HFF-Myc (cell line): ENCODE measurements at regions not wholly inside any gene's neighbourhood (a gene's known extent, or its start where the extent isn't known, plus 50 kb on each side); places are given as distances from the start of the nearest gene placed in this dataset.

Experiments used
- DNase-seq: peaks from one replicate; pipeline ENCODE4 v3.0.0-alpha.2; 2011; ENCODE audit warnings: low read depth; ENCODE audit errors: extremely low read depth
- H3K4me3 ChIP-seq: replicated peaks from 2 replicates; pipeline ENCODE4 v1.5.1; 2011; ENCODE audit warnings: low read depth, mild to moderate bottlenecking, control low read depth, low read length
- CTCF ChIP-seq: IDR thresholded peaks from 2 replicates; pipeline ENCODE4 v1.5.1; 2012; ENCODE audit warnings: mild to moderate bottlenecking, low read depth, low read length, control low read depth; ENCODE audit errors: missing control alignments

DNA sequence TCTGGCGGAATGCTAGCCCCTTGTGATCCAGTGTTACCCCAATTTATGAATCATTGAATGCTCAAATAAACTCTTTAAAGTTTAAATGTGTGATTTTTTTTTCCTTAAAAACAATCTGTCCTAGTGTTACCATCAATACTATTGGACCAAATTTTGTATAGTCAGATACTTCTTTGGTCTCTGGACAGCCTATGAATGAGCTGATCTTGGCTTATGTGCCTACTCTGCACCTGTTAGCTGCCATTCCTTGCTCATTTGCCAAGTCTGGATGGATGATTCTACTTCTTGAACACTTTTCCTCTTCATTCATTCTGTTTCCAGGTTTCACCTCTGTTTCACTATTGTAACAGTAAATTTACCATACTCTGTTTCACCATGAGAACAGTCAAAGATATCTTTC, 226.5 kb upstream of the ZBED5 start:
- DNase-seq = no peak
- no peak overlapping the region for H3K4me3 ChIP-seq
- TF ChIP-seq CTCF = no peak

DNA sequence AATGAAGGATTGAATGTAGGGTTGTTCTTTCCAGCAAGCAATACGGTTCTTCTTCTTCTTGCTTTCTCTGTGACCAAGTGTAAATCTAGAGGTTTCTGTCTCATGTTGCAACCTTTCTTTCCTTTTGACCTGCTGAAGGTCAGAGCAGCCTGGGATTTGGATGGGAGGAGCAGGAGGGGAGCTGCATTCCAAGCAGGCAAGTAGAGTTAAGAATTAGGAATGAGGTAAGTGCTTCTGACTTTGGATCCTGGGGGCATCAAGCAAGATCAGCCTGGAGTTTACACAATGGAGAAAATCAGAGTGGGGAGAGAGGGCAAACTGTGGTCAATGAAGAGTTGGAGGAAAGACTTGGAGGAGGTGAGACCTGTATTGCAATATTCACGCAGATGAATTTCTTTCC, 225.6 kb upstream of the ZBED5 start:
- DNase-seq = no peak
- TF ChIP-seq CTCF = no peak

GRCh38 chr11:11082646-11083045, 224.8 kb upstream of the ZBED5 start:
- no peak for DNase-seq
- TF ChIP-seq CTCF = no peak
- no peak overlapping the region for H3K4me3 ChIP-seq

More for the DNA sequence above, 225.6 kb upstream of the ZBED5 start:
- H3K4me3 ChIP-seq = no peak overlapping the region

GRCh38 chr11:11081776-11082175, 223.9 kb upstream of the ZBED5 start:
- no peak overlapping the region for H3K4me3 ChIP-seq
- no peak for TF ChIP-seq CTCF
- DNase-seq = no peak

GRCh38 chr11:11081288-11081687, 223.4 kb upstream of the ZBED5 start:
- H3K4me3 ChIP-seq = no peak overlapping the region
- no peak for TF ChIP-seq CTCF
- no peak for DNase-seq

DNA sequence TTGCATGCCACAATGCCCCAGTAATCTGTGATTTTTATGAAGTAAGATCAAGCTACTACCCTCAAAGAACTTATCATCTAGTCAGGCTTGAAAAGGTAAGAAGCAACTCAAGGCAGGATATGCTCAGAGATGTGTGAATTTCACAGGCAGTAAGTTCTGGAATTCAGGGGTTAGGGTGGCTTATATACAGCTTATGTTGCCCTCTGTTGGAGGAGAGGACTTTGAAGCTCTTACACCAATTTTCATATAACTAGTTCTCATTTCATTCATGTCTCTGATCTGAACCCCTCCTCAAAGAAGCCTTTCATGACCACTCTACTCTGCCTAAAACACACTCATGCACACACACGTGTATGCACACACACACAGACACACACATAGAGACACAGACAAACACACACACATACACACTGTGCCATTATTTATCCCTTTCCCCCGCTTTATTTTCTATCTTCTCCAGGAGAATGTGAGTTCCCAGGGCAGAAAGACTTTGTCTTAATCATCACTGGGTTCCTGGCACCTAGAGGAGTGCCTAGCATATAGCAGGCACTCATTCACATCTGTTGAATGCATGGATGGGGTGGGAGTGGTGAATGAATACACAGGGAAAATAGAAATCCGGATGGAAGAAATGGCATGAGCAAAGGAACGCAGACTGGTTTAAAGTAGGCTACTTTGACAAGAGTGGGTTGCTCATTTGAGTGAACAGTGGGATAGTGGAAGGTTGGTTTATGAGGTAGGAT, 220.7 kb upstream of the ZBED5 start:
- peak; percentile 6 for TF ChIP-seq CTCF
- no peak for DNase-seq
- H3K4me3 ChIP-seq = no peak overlapping the region

GRCh38 chr11:11077898-11078297, 220.0 kb upstream of the ZBED5 start:
- no peak for DNase-seq
- no peak overlapping the region for H3K4me3 ChIP-seq
- TF ChIP-seq CTCF = no peak
